OCI-LY1 (cell line): ENCODE measurements at regions not wholly inside any gene's neighbourhood (a gene's known extent, or its start where the extent isn't known, plus 50 kb on each side); places are given as distances from the start of the nearest gene placed in this dataset.

Experiments
- H2AFZ ChIP-seq: fragments of 200-600 bp; sonication (generic), shearing (Covaris generic); 2 replicates; pipeline ENCODE4 v1.6.0; 2014; ENCODE audit warnings: antibody characterized with exemption, mild to moderate bottlenecking, low read length
- H3F3A ChIP-seq: fragments of 200-600 bp; sonication (generic), shearing (Covaris generic); 2 replicates; pipeline ENCODE4 v1.6.0; 2014; ENCODE audit warnings: mild to moderate bottlenecking, antibody characterized with exemption, low read length, moderate library complexity; ENCODE audit not compliant: insufficient read depth
- H3K27ac ChIP-seq: fragments of 200-600 bp; sonication (generic); 2 replicates; pipeline ENCODE4 v1.5.1; 2014; ENCODE audit warnings: low read length, mixed run types, mild to moderate bottlenecking, low read depth; ENCODE audit not compliant: poor library complexity, severe bottlenecking
- H3K27me3 ChIP-seq: fragments of 200-600 bp; sonication (generic); 2 replicates; pipeline ENCODE4 v1.6.0; 2014; ENCODE audit warnings: antibody characterized with exemption, mild to moderate bottlenecking, low read length, moderate library complexity; ENCODE audit not compliant: insufficient read depth
- H3K36me3 ChIP-seq: fragments of 200-600 bp; sonication (generic); 2 replicates; pipeline ENCODE4 v1.6.1; 2014; ENCODE audit warnings: mild to moderate bottlenecking, antibody characterized with exemption, low read length, moderate library complexity, mixed read lengths; ENCODE audit not compliant: insufficient read depth
- H3K4me1 ChIP-seq: fragments of 200-600 bp; sonication (generic); 2 replicates; pipeline ENCODE4 v1.5.1; 2014; ENCODE audit warnings: mild to moderate bottlenecking, low read length, moderate library complexity; ENCODE audit not compliant: insufficient read depth, severe bottlenecking
- H3K4me2 ChIP-seq: fragments of 200-600 bp; sonication (generic), shearing (Covaris generic); 2 replicates; pipeline ENCODE4 v1.6.1; 2014; ENCODE audit warnings: low read length
- H3K4me3 ChIP-seq: fragments of 200-600 bp; sonication (generic); 2 replicates; pipeline ENCODE4 v1.5.1; 2014; ENCODE audit warnings: low read length, low read depth, mild to moderate bottlenecking, mixed read lengths; ENCODE audit not compliant: poor library complexity, severe bottlenecking
- H3K79me2 ChIP-seq: fragments of 200-600 bp; shearing (Covaris generic); 2 replicates; pipeline ENCODE4 v1.6.1; 2016; ENCODE audit warnings: mixed run types, low read length, mixed read lengths; ENCODE audit not compliant: insufficient read depth
- H3K9ac ChIP-seq: fragments of 200-600 bp; sonication (generic), shearing (Covaris generic); 2 replicates; pipeline ENCODE4 v1.6.1; 2014; ENCODE audit warnings: mild to moderate bottlenecking, low read length, mixed read lengths
- H3K9me2 ChIP-seq: fragments of 200-600 bp; sonication (generic), shearing (Covaris generic); 2 replicates; pipeline ENCODE4 v1.6.1; 2014; ENCODE audit warnings: low read depth, mild to moderate bottlenecking, low read length, mixed read lengths
- H3K9me3 ChIP-seq: fragments of 200-600 bp; shearing (Covaris generic); 2 replicates; pipeline ENCODE4 v1.6.1; 2014; ENCODE audit warnings: low read length, mixed read lengths
- H4K20me1 ChIP-seq: fragments of 200-600 bp; sonication (generic), shearing (Covaris generic); 2 replicates; pipeline ENCODE4 v1.6.0; 2016; ENCODE audit warnings: mild to moderate bottlenecking, low read length; ENCODE audit not compliant: insufficient read depth
- CTCF ChIP-seq: fragments of 200-600 bp; sonication (generic), shearing (Covaris generic); IDR thresholded peaks from 2 replicates; pipeline ENCODE4 v1.5.1; 2017; ENCODE audit warnings: mild to moderate bottlenecking, antibody characterized with exemption, low read length, moderate library complexity, mixed read lengths
- EZH2 ChIP-seq: fragments of 200-600 bp; sonication (generic), shearing (Covaris generic); IDR thresholded peaks from 2 replicates; pipeline ENCODE4 v1.8.0; 2017; ENCODE audit warnings: borderline replicate concordance, mixed run types, mild to moderate bottlenecking, antibody characterized with exemption, low read length, moderate library complexity, mixed read lengths

- Histone ChIP-seq H3K4me2 (no peak overlapping the region), H3K9me2 (no peaks in the 10 kb centered on the region; the same call in 1 of the 2 replicates), H3K4me1 (no peaks in the 10 kb centered on the region), H3K27me3 (no peaks in the 10 kb centered on the region), H3K9me3 (no peaks in the 10 kb centered on the region), H3K27ac (no peak overlapping the region), H4K20me1 (no peaks in the 10 kb centered on the region), H2AFZ (no peak overlapping the region), H3F3A (no peaks in the 10 kb centered on the region), H3K36me3 (no peaks in the 10 kb centered on the region), H3K79me2 (no peaks in the 10 kb centered on the region), H3K9ac (no peak overlapping the region), H3K4me3 (no peak overlapping the region)
- TF ChIP-seq EZH2: no peak
- no peak for TF ChIP-seq CTCF
These were observed 800.2 kb upstream of the LRFN5 start for GRCh38 chr14:40806471-40806870.

- H3F3A ChIP-seq: no peaks in the 10 kb centered on the region
- no peaks in the 10 kb centered on the region for H3K27me3 ChIP-seq
- H3K4me2 ChIP-seq: no peak overlapping the region
- H3K4me3 ChIP-seq: no peak overlapping the region
- H3K9me3 ChIP-seq: no peaks in the 10 kb centered on the region
- H3K9me2 ChIP-seq: no peaks in the 10 kb centered on the region
- no peak overlapping the region for H3K9ac ChIP-seq
- no peak overlapping the region for H2AFZ ChIP-seq
- no peak overlapping the region for H3K27ac ChIP-seq
- H3K36me3 ChIP-seq: no peaks in the 10 kb centered on the region
- no peaks in the 10 kb centered on the region for H3K79me2 ChIP-seq
- H4K20me1 ChIP-seq: no peaks in the 10 kb centered on the region
- TF ChIP-seq CTCF (no peak), EZH2 (no peak)
- H3K4me1 ChIP-seq: no peaks in the 10 kb centered on the region
These were observed 810.5 kb upstream of the LRFN5 start for GRCh38 chr14:40796168-40796567.

GRCh38 chr14:40784860-40785259 is 821.8 kb upstream of the LRFN5 start:
- H3K27ac ChIP-seq: no peak overlapping the region
- H3K36me3 ChIP-seq: no peaks in the 10 kb centered on the region
- no peaks in the 10 kb centered on the region for H3K4me1 ChIP-seq
- no peaks in the 10 kb centered on the region for H3K9me2 ChIP-seq
- H3F3A ChIP-seq: no peaks in the 10 kb centered on the region
- H3K4me3 ChIP-seq: no peak overlapping the region
- H3K27me3 ChIP-seq: no peaks in the 10 kb centered on the region
- H4K20me1 ChIP-seq: no peaks in the 10 kb centered on the region
- H3K9me3 ChIP-seq: no peaks in the 10 kb centered on the region; the same call in 1 of the 2 replicates
- no peak overlapping the region for H3K9ac ChIP-seq
- TF ChIP-seq EZH2: no peak
- H2AFZ ChIP-seq: no peak overlapping the region
- H3K4me2 ChIP-seq: no peak overlapping the region
- no peaks in the 10 kb centered on the region for H3K79me2 ChIP-seq

- Histone ChIP-seq H3K4me3 (no peak overlapping the region), H3K9me2 (no peaks in the 10 kb centered on the region), H2AFZ (peak overlapping the region; percentile 34; the same call in 1 of the 2 replicates), H3K27me3 (no peaks in the 10 kb centered on the region), H3F3A (no peaks in the 10 kb centered on the region), H3K79me2 (no peaks in the 10 kb centered on the region), H3K4me2 (no peak overlapping the region), H3K9ac (no peak overlapping the region), H3K27ac (no peak overlapping the region), H3K36me3 (no peaks in the 10 kb centered on the region), H3K9me3 (no peaks in the 10 kb centered on the region), H4K20me1 (no peaks in the 10 kb centered on the region), H3K4me1 (no peaks in the 10 kb centered on the region)
- no peak for TF ChIP-seq EZH2
- no peak for TF ChIP-seq CTCF
These were observed 844.0 kb upstream of the LRFN5 start for GRCh38 chr14:40762685-40763084.
